ENCODE measurements at regions not wholly inside any gene's neighbourhood (a gene's known extent, or its start where the extent isn't known, plus 50 kb on each side); places are given as distances from the start of the nearest gene placed in this dataset.

GRCh38 chr5:68482199-68482598, 266.6 kb downstream of the PIK3R1 start:
- H3K4me1 Mint-ChIP-seq (ENCODE audit: low read depth), result no peaks in the 10 kb centered on the region
- no peaks in the 10 kb centered on the region for H3K9me3 Mint-ChIP-seq
- CTCF ChIA-PET, result no interaction called here
- no peak for ATAC-seq (ENCODE audit: poor library complexity)
- peaks cover 10% of the 10 kb centered on the region for H3K27me3 Mint-ChIP-seq
- H3K27ac ChIP-seq (ENCODE audit: low read depth in 1 of 2, low read length in 2 of 2), result no peak overlapping the region
- H3K4me3 Mint-ChIP-seq, result no peak overlapping the region
- H3K36me3 Mint-ChIP-seq (ENCODE audit: low read depth), result no peaks in the 10 kb centered on the region
- POLR2A ChIA-PET, result no interaction called here
- no peak for TF ChIP-seq CTCF (IDR thresholded peaks at IDR 0.05)
- no peaks in the 10 kb centered on the region for H3K36me3 ChIP-seq (ENCODE audit: insufficient read depth, low read length)
- intact Hi-C loops (cut with DNase I, micrococcal nuclease), result no loop called here
- H3K4me1 ChIP-seq (ENCODE audit: insufficient read depth, low read length), result no peaks in the 10 kb centered on the region
- H3K27me3 ChIP-seq (ENCODE audit: control insufficient read depth in 1 of 2, insufficient read depth in 2 of 2, low read length in 2 of 2), result no peaks in the 10 kb centered on the region
- no peaks in the 10 kb centered on the region for H3K9me3 ChIP-seq (ENCODE audit: control insufficient read depth in 1 of 2, insufficient read depth in 1 of 2, low read length in 2 of 2)
- no peak overlapping the region for H3K4me3 ChIP-seq (ENCODE audit: low read length)
- no peak for DNase-seq
- H3K27ac Mint-ChIP-seq, result no peak overlapping the region

- Mint-ChIP-seq H3K27ac (no peak overlapping the region), H3K9me3 (peaks cover 7% of the 10 kb centered on the region), H3K4me3 (no peak overlapping the region), H3K4me1 (ENCODE audit: low read depth) (no peaks in the 10 kb centered on the region), H3K36me3 (ENCODE audit: low read depth) (no peaks in the 10 kb centered on the region), H3K27me3 (peaks cover 14% of the 10 kb centered on the region)
- CTCF ChIA-PET, result no interaction called here
- TF ChIP-seq CTCF (IDR thresholded peaks at IDR 0.05), result no peak
- POLR2A ChIA-PET, result no interaction called here
- DNase-seq (no peak), ATAC-seq (ENCODE audit: poor library complexity) (no peak)
- no peaks in the 10 kb centered on the region for H3K36me3 ChIP-seq (ENCODE audit: insufficient read depth, low read length)
- H3K27me3 ChIP-seq (ENCODE audit: control insufficient read depth in 1 of 2, insufficient read depth in 2 of 2, low read length in 2 of 2), result no peaks in the 10 kb centered on the region
- intact Hi-C loops (cut with DNase I, micrococcal nuclease), result no loop called here
- peaks cover 0 to 6% of the 10 kb centered on the region in 2 experiments for H3K9me3 ChIP-seq (ENCODE audit: control insufficient read depth in 1 of 2, insufficient read depth in 1 of 2, low read length in 2 of 2)
- no peak overlapping the region for H3K27ac ChIP-seq (ENCODE audit: low read depth in 1 of 2, low read length in 2 of 2)
- no peak overlapping the region for H3K4me3 ChIP-seq (ENCODE audit: low read length)
- H3K4me1 ChIP-seq (ENCODE audit: insufficient read depth, low read length), result no peaks in the 10 kb centered on the region
Measured at GRCh38 chr5:68484307-68485068, 268.9 kb downstream of the PIK3R1 start.

- CTCF ChIA-PET, result no interaction called here
Measured at GRCh38 chr5:68489556-68489955, 274.0 kb downstream of the PIK3R1 start.

More at GRCh38 chr5:68489556-68489955, 274.0 kb downstream of the PIK3R1 start:
- H3K4me1 ChIP-seq (ENCODE audit: insufficient read depth, low read length), result no peaks in the 10 kb centered on the region
- H3K4me3 ChIP-seq (ENCODE audit: low read length), result no peak overlapping the region
- no peaks in the 10 kb centered on the region for H3K27me3 ChIP-seq (ENCODE audit: control insufficient read depth in 1 of 2, insufficient read depth in 2 of 2, low read length in 2 of 2)
- no peak overlapping the region for H3K27ac ChIP-seq (ENCODE audit: low read depth in 1 of 2, low read length in 2 of 2)
- ATAC-seq (ENCODE audit: poor library complexity) (no peak), DNase-seq (no peak)
- no peaks in the 10 kb centered on the region for H3K4me1 Mint-ChIP-seq (ENCODE audit: low read depth)
- H3K36me3 Mint-ChIP-seq (ENCODE audit: low read depth), result no peaks in the 10 kb centered on the region
- intact Hi-C loops (cut with DNase I, micrococcal nuclease), result no loop called here
- H3K9me3 ChIP-seq (ENCODE audit: control insufficient read depth in 1 of 2, insufficient read depth in 1 of 2, low read length in 2 of 2), result peaks cover 0 to 6% of the 10 kb centered on the region in 2 experiments
- H3K9me3 Mint-ChIP-seq, result peaks cover 7% of the 10 kb centered on the region
- H3K4me3 Mint-ChIP-seq, result no peak overlapping the region
- no peaks in the 10 kb centered on the region for H3K36me3 ChIP-seq (ENCODE audit: insufficient read depth, low read length)
- H3K27ac Mint-ChIP-seq, result no peak overlapping the region
- no peak for TF ChIP-seq CTCF (IDR thresholded peaks at IDR 0.05)
- POLR2A ChIA-PET, result no interaction called here
- peaks cover 14% of the 10 kb centered on the region for H3K27me3 Mint-ChIP-seq

Data from CD4-positive, alpha-beta T cell (primary cell).